HG03558 (cell line): ENCODE measurements at regions not wholly inside any gene's neighbourhood (a gene's known extent, or its start where the extent isn't known, plus 50 kb on each side); places are given as distances from the start of the nearest gene placed in this dataset.
"Not testable (repeated sequence)": the region's sequence is repeated elsewhere in the genome, so short reads cannot be mapped to it uniquely, and the experiment has no call there.

Experiments
- ATAC-seq: cut with Tn5 transposase; IDR thresholded peaks from one replicate; pipeline ENCODE4 v1.9.1; 2021; ENCODE audit warnings: moderate number of reproducible peaks; ENCODE audit not compliant: unreplicated experiment; ENCODE audit errors: extremely low read depth

GRCh38 chrX:135632353-135632752, 81.1 kb upstream of the CT45A1 start:
- ATAC-seq: peak; percentile 64

GRCh38 chrX:135639066-135639780, 74.2 kb upstream of the CT45A1 start:
- ATAC-seq: no peak

DNA sequence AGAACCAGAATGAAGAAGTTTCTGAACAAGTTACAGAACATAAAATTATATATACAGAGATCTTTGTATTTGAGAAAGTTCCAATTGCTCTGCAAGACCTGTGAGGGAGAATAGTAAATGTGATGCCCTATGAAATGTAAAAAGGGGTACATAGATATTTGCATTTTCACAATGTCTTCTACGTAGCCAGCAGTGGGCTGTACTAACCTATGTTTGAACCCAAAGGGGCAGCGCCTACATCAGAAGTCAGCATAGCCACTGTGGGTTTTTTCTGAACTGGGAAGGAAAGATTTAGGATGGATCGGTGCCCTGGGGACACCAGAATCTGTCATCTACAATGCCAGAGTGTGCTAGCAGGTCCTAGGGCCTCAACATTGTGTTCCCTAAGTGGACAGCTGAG, 69.5 kb upstream of the CT45A1 start:
- ATAC-seq: no peak

DNA sequence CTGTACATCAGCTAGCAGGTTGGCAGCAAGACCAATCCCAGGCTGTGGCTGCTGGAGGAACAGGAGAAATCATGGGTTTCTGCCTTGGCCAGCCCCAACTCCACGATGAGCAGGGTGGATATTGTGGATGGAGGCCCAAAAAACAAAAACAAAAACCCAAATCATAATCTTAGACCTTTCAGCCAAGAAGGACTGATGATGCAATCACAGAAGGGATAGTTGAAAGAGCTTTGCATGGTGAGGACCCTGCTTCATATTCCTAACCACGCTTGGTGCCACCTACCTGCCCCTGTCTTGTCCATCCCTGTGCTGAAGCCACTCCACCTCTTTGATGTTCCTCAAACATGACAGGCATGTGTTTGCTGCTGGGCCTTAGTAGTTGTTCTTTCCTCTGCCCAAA, 68.8 kb upstream of the CT45A1 start:
- no peak for ATAC-seq

DNA sequence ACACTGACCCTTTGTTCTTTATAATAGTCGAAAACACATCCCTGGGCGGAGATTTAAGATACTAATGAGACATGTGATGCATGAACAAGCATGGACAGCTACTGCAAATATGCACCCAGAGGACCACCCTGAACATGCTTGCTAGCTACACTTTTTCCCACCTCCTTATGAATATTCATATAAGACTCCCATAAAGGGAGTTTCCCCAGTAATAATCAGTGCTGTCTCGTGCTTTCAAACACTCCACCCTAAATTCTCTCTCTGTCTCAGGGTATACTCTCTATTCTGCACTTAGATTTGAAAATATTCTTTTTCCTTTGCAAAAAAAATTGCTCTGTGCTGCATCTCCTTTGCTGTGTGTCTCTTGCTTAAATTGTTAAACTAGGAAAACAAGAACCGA, 64.4 kb upstream of the CT45A1 start:
- no peak for ATAC-seq

GRCh38 chrX:135649561-135649960, 63.9 kb upstream of the CT45A1 start:
- ATAC-seq: no peak

- ATAC-seq: no peak
Observed at GRCh38 chrX:135651647-135652295, 61.7 kb upstream of the CT45A1 start.

- ATAC-seq: no peak
Observed at GRCh38 chrX:135652602-135653001, 60.8 kb upstream of the CT45A1 start.

DNA sequence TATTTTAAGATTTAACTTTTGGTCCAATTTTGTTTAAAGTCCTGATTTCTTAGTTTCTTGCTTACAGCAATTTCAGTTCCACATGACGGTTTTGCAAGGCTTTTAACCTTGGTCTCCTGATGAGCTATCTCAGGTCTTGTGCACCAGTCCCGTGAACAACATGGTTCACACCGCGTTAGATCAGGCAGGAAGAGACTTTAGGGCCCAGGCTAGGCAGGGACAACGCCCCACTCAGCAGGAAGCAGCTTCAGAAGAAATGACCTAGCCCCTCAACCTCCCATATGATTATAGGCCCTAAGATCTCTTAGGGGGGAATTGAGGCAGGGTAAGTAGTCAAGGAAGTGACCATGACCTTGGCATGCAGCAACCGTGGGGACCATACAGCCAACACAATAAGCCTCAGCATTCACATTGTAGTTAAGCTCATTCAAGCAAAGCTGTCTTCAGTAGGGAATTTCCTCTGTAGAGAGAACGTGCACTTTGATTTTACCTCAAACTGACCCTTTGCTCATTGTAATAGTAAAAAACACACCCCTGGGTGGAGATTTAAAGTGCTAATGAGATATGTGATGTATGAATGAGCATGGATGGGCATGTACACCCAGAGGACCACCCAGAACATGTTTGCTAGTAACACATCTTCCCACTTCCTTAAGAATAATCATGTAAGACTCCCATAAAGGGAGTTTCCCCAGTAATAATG, 55.3 kb upstream of the CT45A1 start:
- not testable (repeated sequence) for ATAC-seq
